GM21381 (cell line): ENCODE measurements at regions not wholly inside any gene's neighbourhood (a gene's known extent, or its start where the extent isn't known, plus 50 kb on each side); places are given as distances from the start of the nearest gene placed in this dataset.
"Not testable (repeated sequence)": the region's sequence is repeated elsewhere in the genome, so short reads cannot be mapped to it uniquely, and the experiment has no call there.

ENCODE experiments used
- ATAC-seq: cut with Tn5 transposase; IDR thresholded peaks from one replicate; pipeline ENCODE4 v1.9.1; 2021; ENCODE audit warnings: mild to moderate bottlenecking, moderate library complexity; ENCODE audit not compliant: unreplicated experiment

- not testable (repeated sequence) for ATAC-seq
Observed at GRCh38 chr9:2277133-2277532, 262.0 kb downstream of the SMARCA2 start.

- not testable (repeated sequence) for ATAC-seq
Observed at GRCh38 chr9:2277644-2278043, 262.5 kb downstream of the SMARCA2 start.

- not testable (repeated sequence) for ATAC-seq
Observed at GRCh38 chr9:2279138-2279537, 264.0 kb downstream of the SMARCA2 start.

DNA sequence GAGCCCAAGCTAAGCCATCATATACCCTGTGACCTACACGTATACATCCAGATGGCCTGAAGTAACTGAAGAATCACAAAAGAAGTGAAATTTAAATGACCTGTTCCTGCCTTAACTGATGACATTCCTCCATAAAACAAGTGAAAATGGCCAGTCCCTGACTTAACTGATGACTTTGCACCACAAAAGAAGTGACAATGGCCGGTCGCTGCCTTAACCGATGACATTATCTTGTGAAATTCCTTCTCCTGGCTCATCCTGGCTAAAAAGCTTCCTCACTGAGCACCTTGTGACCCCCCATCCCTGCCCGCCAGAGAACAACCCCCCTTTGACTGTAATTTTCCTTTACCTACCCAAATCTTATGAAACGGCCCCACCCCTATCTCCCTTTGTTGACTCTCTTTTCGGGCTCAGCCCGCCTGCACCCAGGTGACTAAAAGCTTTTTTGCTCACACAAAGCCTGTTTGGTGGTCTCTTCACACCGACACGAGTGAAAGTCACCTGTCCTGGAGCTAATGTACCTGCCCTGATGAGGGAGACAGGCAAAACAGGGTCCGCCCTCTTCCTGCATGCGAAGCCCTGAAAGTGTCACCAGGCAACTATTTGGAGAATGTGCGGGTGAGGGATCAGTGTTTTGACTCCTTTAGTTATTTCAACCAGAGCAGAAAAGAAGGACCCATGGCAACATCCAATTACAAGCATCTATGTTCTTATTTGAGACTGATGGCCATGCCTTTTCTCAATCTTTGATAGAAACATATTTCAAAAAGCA is 266.1 kb downstream of the SMARCA2 start:
- no peak for ATAC-seq

DNA sequence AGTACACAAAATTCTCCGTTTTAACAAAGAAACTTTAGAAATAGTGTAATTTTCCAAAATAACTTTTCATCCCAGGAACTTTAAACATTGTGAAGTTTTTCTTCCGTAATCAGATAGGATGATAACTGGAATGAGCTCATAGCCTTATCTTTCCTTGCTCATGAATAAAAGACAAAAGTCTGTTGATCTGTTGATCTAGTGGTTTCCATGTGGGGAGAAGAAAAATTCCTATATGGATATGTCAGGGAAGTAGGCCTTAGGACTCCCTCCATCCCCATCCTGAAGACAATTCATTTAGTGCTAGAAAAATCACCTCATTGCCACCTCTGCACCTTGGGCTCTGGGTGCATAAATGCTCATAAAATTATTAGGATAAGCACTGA is 266.6 kb downstream of the SMARCA2 start:
- ATAC-seq, result no peak

- no peak for ATAC-seq
Observed at GRCh38 chr9:2284770-2285169, 269.6 kb downstream of the SMARCA2 start.

DNA sequence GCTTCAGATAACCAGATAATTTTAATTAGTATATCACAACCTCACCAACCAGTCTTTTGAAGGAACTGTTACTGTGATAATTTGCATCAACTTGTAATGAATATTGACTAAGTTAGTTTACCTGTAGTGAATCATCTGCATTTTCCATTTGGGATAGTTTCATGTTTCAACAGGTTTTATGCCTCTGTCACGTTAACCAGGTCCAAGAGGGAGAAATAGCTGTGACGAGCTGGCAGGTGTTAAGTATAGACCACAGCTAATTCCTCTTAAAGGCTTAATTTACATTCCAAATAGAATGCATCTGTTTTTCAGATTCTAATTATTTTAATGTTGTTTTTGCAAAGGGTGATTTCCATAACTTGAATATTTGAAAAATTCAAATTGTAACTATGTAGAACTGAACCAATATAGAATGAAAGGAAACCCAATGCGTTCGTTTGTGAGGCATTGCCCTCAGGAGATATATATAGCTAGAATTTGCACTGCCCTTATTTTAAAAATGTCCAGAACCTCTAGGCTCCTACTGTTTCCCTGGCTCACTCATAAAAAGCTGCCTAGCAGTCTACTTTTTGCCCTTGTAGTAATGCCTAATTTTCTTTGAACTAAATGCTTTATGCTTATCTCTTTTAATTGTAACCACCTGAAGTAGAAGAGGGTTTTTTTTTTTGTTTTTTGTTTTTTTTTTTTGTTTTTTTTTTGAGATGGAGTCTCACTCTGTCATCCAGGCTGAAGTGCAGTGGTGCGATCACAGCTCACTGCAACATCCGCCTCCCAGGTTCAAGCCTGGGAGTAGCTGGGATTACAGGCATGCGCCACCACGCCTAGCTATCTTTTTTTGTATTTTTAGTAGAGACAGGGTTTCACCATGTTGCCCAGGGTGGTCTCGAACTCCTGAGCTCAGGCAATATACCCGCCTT is 270.5 kb downstream of the SMARCA2 start:
- no peak for ATAC-seq

- no peak for ATAC-seq
Observed at GRCh38 chr9:2286333-2286705, 271.2 kb downstream of the SMARCA2 start.

- no peak for ATAC-seq
Observed at GRCh38 chr9:2286825-2287455, 271.8 kb downstream of the SMARCA2 start.

DNA sequence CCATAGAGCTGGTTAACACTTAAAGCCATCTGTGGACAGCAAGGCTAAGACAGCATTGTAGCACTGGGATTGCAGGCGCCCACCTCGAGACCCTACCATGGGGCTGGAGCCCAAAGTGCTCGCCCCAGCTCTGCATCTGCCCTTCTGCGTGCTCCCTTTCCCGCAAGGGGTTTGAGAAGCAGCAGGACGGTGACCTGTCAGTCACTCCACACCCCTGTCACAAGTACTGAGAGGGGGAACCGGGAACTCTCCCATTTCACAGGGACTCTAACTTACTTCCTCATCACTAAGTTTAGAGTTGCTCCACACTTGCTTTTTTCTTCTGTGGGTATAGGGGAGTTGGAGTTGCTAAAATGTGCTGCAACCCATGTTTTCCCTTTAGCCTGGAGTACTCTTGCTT is 273.2 kb downstream of the SMARCA2 start:
- ATAC-seq, result no peak

GRCh38 chr9:2289263-2289662 is 274.1 kb downstream of the SMARCA2 start:
- ATAC-seq, result no peak

- no peak for ATAC-seq
Observed at GRCh38 chr9:2290382-2290781, 275.2 kb downstream of the SMARCA2 start.

DNA sequence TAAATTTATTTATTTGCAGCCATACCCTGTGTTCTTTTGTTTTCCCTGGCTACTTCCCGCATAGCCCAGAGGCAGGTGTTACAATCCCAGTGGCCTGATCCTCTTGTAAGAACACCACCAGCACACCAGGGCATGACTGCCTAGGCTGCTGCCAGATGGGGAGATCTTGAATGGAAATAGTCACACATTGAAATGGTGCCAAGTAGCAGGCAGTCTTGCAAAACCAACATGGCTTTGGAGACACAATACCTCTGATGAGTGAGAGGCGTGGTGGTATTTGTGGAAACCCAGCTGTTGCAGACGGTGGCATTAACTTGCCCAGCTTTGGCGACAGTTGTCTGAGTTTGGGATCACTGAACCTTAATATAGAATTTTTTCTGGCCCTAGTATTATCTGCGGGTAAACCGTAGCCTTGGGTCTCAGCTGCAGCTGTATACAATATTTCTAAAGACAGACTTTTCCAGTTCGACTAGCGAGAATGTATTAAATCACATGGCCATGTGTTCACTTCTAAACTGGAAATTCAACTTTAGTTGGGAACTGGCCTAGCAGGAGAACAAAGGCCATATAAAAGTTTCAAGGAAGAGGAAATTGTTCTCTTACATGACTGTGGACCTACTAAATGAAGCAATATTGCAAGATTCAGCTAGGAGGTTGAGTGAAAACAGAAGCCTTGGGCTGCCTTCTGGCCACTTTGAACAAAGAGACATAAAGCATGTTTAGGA is 277.0 kb downstream of the SMARCA2 start:
- no peak for ATAC-seq

- no peak for ATAC-seq
Observed at GRCh38 chr9:2292733-2293132, 277.6 kb downstream of the SMARCA2 start.

GRCh38 chr9:2297771-2298170 is 282.6 kb downstream of the SMARCA2 start:
- no peak for ATAC-seq

- ATAC-seq, result no peak
Observed at GRCh38 chr9:2298217-2298616, 283.1 kb downstream of the SMARCA2 start.

DNA sequence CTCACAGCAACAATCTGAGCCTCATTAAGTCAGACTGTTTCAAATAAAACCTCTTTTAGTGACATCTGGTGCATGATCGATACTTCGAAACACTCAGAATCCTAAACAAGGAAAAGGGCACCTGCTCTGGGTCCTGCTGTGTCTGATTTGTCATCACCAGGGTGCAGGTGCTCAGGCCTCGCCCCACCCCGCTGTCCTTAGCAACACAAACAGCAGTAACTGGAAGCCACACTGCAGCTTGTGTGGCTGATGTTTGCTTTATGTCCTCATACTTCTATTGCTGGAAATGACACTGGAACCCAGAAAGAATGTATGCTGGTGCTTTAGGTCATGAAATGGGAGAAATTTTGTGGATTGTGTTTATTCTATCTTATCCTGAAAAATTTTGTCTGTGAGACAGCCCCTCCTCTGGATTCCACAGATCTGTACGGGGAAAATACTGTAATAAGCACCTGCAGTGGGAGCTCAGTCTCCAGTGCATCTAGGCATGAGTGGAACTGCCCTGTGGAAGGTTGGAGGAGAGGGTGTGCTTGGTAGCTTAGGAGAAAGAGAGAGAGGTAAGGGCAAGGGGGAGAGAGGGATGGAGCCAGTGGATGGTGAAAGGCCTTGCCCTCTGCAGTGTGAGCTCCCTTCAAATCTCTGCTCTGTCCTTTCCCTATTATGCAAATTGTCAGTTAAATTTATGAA is 284.2 kb downstream of the SMARCA2 start:
- no peak for ATAC-seq

DNA sequence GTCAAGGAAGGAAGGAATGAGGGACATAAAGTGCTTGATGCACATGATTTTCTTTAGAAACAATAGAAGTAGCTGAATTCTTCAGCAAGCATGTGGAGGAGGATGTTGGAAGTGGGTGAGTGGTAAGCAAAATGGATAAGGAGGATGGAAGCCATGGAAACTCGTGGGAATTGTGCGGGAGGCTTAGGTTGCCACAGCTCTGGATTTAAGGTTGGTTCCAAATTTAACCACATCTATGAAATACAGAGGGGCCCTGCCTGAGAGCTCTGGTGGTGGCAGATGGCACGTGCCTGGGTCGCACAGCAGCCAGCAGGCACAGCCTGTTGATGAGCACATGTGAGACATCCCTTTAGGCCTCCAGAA is 284.7 kb downstream of the SMARCA2 start:
- no peak for ATAC-seq

GRCh38 chr9:2300325-2300724 is 285.2 kb downstream of the SMARCA2 start:
- ATAC-seq, result no peak

DNA sequence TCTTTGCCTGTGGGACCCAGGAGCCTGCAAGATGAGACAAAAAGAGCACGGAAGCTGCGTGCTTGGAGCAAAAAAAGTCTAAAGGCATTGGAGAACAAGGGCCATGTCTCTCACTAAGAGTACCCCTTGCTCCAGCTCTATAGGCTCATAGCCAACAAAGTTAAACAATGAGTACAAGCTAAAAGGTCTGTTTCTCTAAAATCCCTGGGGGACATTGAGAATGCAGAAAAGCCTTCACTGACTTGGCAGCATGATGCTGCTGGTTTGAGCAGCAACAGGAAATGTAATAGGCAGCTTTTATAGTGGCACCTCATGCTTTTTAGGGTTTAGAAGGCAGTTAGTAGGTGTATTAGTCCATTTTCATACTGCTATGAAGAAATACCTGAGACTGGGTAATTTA is 287.5 kb downstream of the SMARCA2 start:
- ATAC-seq, result no peak
